GM19025 (cell line): ENCODE measurements at regions not wholly inside any gene's neighbourhood (a gene's known extent, or its start where the extent isn't known, plus 50 kb on each side); places are given as distances from the start of the nearest gene placed in this dataset.
"Not testable (repeated sequence)": the region's sequence is repeated elsewhere in the genome, so short reads cannot be mapped to it uniquely, and the experiment has no call there.

ENCODE experiments used
- ATAC-seq: cut with Tn5 transposase; IDR thresholded peaks from one replicate; pipeline ENCODE4 v1.9.1; 2021; ENCODE audit warnings: mild to moderate bottlenecking, low read depth, moderate library complexity; ENCODE audit not compliant: unreplicated experiment

GRCh38 chr5:117599811-117600210 lies 1025.2 kb upstream of the SEMA6A start:
- ATAC-seq = not testable (repeated sequence)

- no peak for ATAC-seq
Measured at GRCh38 chr5:117594166-117594565, 1019.5 kb upstream of the SEMA6A start.

GRCh38 chr5:117590944-117591343 lies 1016.3 kb upstream of the SEMA6A start:
- no peak for ATAC-seq

- ATAC-seq = no peak
Measured at GRCh38 chr5:117588611-117589010, 1014.0 kb upstream of the SEMA6A start.

- ATAC-seq = no peak
Measured at GRCh38 chr5:117587111-117587510, 1012.5 kb upstream of the SEMA6A start.

- no peak for ATAC-seq
Measured at GRCh38 chr5:117568622-117569021, 994.0 kb upstream of the SEMA6A start.

- no peak for ATAC-seq
Measured at GRCh38 chr5:117568126-117568525, 993.5 kb upstream of the SEMA6A start.

- ATAC-seq = no peak
Measured at GRCh38 chr5:117562647-117563046, 988.0 kb upstream of the SEMA6A start.

GRCh38 chr5:117561531-117561930 lies 986.9 kb upstream of the SEMA6A start:
- no peak for ATAC-seq

- no peak for ATAC-seq
Measured at GRCh38 chr5:117559005-117559844, 984.6 kb upstream of the SEMA6A start.

- ATAC-seq = no peak
Measured at GRCh38 chr5:117551236-117551635, 976.6 kb upstream of the SEMA6A start.

- no peak for ATAC-seq
Measured at GRCh38 chr5:117547192-117547591, 972.6 kb upstream of the SEMA6A start.

- no peak for ATAC-seq
Measured at GRCh38 chr5:117539692-117540091, 965.1 kb upstream of the SEMA6A start.

GRCh38 chr5:117533792-117534191 lies 959.2 kb upstream of the SEMA6A start:
- no peak for ATAC-seq

GRCh38 chr5:117533051-117533670 lies 958.5 kb upstream of the SEMA6A start:
- not testable (repeated sequence) for ATAC-seq

- no peak for ATAC-seq
Measured at GRCh38 chr5:117519957-117520500, 945.4 kb upstream of the SEMA6A start.

- no peak for ATAC-seq
Measured at GRCh38 chr5:117504305-117504704, 929.7 kb upstream of the SEMA6A start.

GRCh38 chr5:117497601-117498000 lies 923.0 kb upstream of the SEMA6A start:
- no peak for ATAC-seq

- no peak for ATAC-seq
Measured at GRCh38 chr5:117496801-117497200, 922.2 kb upstream of the SEMA6A start.

GRCh38 chr5:117494188-117494587 lies 919.6 kb upstream of the SEMA6A start:
- no peak for ATAC-seq

- no peak for ATAC-seq
Measured at GRCh38 chr5:117488976-117489500, 914.4 kb upstream of the SEMA6A start.
